AG10803 (cell line): ENCODE measurements at regions not wholly inside any gene's neighbourhood (a gene's known extent, or its start where the extent isn't known, plus 50 kb on each side); places are given as distances from the start of the nearest gene placed in this dataset.

Experiments used
- DNase-seq: peaks from one replicate; pipeline ENCODE4 v3.0.0; 2010; ENCODE audit warnings: low read depth
- H3K4me3 ChIP-seq: 2 replicates; pipeline ENCODE4 v1.5.1; 2011; ENCODE audit warnings: mild to moderate bottlenecking, low read length, control low read depth
- CTCF ChIP-seq: conservative IDR thresholded peaks from 2 replicates; pipeline ENCODE4 v1.5.1; 2011; ENCODE audit warnings: mild to moderate bottlenecking, low read length, control low read depth, inconsistent platforms

- TF ChIP-seq CTCF: no peak
- no peak for DNase-seq
- no peak overlapping the region for H3K4me3 ChIP-seq
Measured at GRCh38 chr11:30653606-30654005, 67.5 kb upstream of the MPPED2 start.

GRCh38 chr11:30652801-30653200 lies 66.6 kb upstream of the MPPED2 start:
- no peak for TF ChIP-seq CTCF
- DNase-seq: no peak
- H3K4me3 ChIP-seq: no peak overlapping the region

- DNase-seq: no peak
- no peak overlapping the region for H3K4me3 ChIP-seq
- TF ChIP-seq CTCF: no peak
Measured at GRCh38 chr11:30650266-30650665, 64.1 kb upstream of the MPPED2 start.
